ENCODE measurements at regions not wholly inside any gene's neighbourhood (a gene's known extent, or its start where the extent isn't known, plus 50 kb on each side); places are given as distances from the start of the nearest gene placed in this dataset.

DNA sequence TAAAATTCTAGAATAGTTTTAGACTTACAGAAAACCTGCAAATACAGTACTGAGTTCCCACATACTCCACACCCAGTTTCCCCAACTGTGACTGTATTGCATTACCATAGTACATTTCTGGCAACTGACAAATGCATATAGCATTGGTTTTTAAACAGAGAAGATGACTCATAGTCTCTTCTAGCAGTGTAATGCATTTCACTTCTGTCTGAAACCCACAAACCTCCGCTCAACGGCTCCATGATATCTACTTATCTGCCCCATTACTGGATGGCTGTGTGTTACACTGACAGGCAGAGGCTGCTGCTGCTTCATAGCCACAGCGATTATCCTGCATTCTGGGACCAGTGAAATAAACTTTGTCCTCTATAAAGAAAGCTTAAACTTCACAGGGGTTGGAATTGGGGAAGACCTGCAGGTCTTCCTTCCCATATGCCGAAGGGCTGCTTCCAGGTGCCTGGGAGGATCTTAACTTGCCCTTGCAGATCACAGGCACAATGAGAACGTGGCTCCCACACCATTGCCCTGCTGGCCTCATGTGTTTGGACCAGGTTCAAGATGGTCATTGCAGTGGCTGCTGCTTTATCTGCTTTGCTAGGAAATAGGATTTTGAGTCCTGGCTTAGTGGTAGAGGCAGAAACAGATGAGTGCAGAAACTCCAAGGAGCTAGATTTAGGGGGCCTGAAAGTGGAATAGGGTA lies 742.6 kb upstream of the HS6ST1 start:
- H3K27me3 ChIP-seq (ENCODE audit: control insufficient read depth, insufficient read depth, low read length): no peaks in the 10 kb centered on the region
- no peak overlapping the region for H3K4me3 ChIP-seq (ENCODE audit: low read depth, low read length)
- H3K9me3 ChIP-seq (ENCODE audit: control insufficient read depth, insufficient read depth, low read length): no peaks in the 10 kb centered on the region
- H3K36me3 ChIP-seq (ENCODE audit: control insufficient read depth, insufficient read depth, low read length): no peaks in the 10 kb centered on the region
- H3K4me1 ChIP-seq (ENCODE audit: control insufficient read depth, insufficient read depth, low read length): no peaks in the 10 kb centered on the region
- no peak overlapping the region for H3K9ac ChIP-seq (ENCODE audit: low read depth, low read length)

DNA sequence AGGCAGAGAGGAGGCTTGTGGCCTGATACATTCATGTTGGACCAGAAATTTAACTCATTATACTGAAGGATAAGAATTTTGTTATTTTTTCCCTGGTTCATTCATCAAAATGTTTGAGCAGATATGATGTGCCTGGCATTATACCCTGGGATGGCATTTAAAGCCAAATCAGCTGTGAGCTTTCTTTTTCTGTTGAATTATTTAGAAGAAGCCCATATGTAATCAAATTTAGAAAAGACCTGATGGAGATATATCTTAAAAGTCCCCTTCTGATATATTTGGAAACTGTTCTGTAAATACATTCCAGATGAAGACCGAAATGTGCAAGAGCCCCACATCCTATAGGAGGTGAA lies 743.1 kb upstream of the HS6ST1 start:
- Histone ChIP-seq H3K4me3 (ENCODE audit: low read depth, low read length) (no peak overlapping the region), H3K9ac (ENCODE audit: low read depth, low read length) (no peak overlapping the region), H3K9me3 (ENCODE audit: control insufficient read depth, insufficient read depth, low read length) (no peaks in the 10 kb centered on the region), H3K4me1 (ENCODE audit: control insufficient read depth, insufficient read depth, low read length) (no peaks in the 10 kb centered on the region), H3K27me3 (ENCODE audit: control insufficient read depth, insufficient read depth, low read length) (no peaks in the 10 kb centered on the region), H3K36me3 (ENCODE audit: control insufficient read depth, insufficient read depth, low read length) (no peaks in the 10 kb centered on the region)

DNA sequence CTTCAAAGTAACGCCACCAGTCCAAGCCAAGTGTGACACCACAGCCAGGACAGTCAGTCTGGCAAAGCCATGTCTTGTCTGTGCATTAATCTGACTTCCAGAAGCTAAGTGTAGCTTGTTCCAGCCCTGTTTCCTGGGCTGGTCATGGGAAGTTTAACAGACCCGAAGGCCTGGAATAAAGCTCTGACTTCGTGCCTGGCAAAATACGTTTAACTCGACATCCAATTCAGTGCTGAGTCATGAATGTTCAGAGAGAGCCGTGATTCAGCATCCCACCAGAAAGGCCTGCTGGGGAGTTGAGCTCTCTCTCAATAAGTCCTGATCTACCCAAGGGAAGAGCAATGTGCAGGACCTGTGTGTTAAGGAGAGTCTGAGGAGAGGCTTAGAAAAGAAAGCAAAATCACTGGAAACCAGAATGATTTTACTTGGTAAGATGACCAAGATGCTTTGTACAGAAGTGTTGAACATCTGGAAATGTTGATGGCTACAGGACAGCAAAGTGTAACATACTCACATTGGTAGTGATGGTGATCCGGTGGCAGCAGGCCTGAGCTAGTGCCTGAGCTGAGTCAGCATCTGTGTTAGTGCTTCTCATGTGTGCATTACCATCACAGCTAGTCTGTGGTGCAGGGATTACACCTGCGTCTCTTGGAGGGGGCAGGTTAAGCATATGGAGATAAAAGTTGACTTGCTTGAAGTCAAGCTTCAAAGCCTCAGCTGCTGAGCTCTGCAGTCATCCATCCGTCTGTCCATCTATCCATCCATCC lies 743.7 kb upstream of the HS6ST1 start:
- Histone ChIP-seq H3K9me3 (ENCODE audit: control insufficient read depth, insufficient read depth, low read length) (no peaks in the 10 kb centered on the region), H3K36me3 (ENCODE audit: control insufficient read depth, insufficient read depth, low read length) (no peaks in the 10 kb centered on the region), H3K4me1 (ENCODE audit: control insufficient read depth, insufficient read depth, low read length) (no peaks in the 10 kb centered on the region), H3K9ac (ENCODE audit: low read depth, low read length) (no peak overlapping the region), H3K27me3 (ENCODE audit: control insufficient read depth, insufficient read depth, low read length) (no peaks in the 10 kb centered on the region), H3K4me3 (ENCODE audit: low read depth, low read length) (no peak overlapping the region)

DNA sequence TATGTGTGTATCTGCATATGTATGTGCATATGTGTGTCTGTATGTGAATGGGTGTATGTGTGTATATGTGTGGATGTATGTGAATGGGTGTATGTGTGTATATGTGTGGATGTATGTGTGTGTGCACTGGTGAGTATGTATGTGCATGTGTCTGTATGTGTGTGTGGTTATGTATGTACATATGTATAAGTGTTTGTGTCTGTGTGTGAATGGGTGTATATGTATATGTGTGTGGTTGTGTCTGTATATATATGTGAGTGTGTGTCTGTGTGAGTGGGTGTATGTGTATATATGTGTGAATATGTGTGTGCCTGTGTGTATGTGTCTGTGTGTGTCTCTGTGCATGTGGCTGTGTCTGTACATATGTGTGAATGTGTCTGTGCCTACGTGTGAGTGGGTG lies 748.4 kb upstream of the HS6ST1 start:
- Histone ChIP-seq H3K4me3 (ENCODE audit: low read depth, low read length) (no peak overlapping the region), H3K4me1 (ENCODE audit: control insufficient read depth, insufficient read depth, low read length) (no peaks in the 10 kb centered on the region), H3K9ac (ENCODE audit: low read depth, low read length) (no peak overlapping the region), H3K36me3 (ENCODE audit: control insufficient read depth, insufficient read depth, low read length) (no peaks in the 10 kb centered on the region), H3K9me3 (ENCODE audit: control insufficient read depth, insufficient read depth, low read length) (no peaks in the 10 kb centered on the region), H3K27me3 (ENCODE audit: control insufficient read depth, insufficient read depth, low read length) (no peaks in the 10 kb centered on the region)

DNA sequence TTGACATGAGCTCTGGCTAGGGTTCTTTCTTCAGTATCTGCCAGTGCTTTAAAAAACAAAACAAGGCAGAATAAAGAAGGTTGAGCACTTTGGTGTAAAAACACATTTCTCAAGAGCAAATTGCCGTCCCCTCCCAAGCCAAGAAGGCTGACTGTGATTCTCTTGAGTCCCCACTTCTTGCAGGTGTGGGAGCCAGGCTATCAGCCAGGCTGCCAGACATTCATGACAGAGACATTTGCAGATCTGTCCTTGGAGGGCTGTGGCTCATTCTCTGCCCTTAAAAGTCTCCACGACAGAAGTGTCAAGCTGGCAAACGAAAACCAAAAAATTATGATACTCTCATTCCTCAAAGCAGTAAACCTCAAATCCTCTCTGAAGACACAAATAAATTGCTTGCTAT lies 749.3 kb upstream of the HS6ST1 start:
- Histone ChIP-seq H3K27me3 (ENCODE audit: control insufficient read depth, insufficient read depth, low read length) (no peaks in the 10 kb centered on the region), H3K4me3 (ENCODE audit: low read depth, low read length) (no peak overlapping the region), H3K9me3 (ENCODE audit: control insufficient read depth, insufficient read depth, low read length) (no peaks in the 10 kb centered on the region), H3K4me1 (ENCODE audit: control insufficient read depth, insufficient read depth, low read length) (no peaks in the 10 kb centered on the region), H3K9ac (ENCODE audit: low read depth, low read length) (no peak overlapping the region), H3K36me3 (ENCODE audit: control insufficient read depth, insufficient read depth, low read length) (no peaks in the 10 kb centered on the region)

DNA sequence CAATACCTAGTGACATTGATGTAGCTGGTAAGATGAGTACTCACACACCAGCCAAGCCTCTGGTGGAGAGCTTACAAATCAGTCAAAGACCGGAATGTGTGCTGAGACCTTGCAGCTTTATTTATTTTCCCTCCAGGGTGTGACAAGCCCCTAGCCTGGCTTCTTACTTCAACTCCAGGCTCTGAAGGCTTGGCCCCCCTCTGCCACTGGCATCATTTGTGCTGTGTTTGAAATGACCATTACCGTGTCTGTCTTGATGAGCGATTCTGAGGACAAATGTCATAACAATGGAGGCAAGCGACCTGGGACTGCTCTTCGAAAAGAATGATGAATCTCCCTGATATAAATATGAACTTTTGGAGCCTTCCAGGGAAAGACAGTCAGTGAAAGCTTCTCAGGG lies 749.9 kb upstream of the HS6ST1 start:
- H3K27me3 ChIP-seq (ENCODE audit: control insufficient read depth, insufficient read depth, low read length): no peaks in the 10 kb centered on the region

DNA sequence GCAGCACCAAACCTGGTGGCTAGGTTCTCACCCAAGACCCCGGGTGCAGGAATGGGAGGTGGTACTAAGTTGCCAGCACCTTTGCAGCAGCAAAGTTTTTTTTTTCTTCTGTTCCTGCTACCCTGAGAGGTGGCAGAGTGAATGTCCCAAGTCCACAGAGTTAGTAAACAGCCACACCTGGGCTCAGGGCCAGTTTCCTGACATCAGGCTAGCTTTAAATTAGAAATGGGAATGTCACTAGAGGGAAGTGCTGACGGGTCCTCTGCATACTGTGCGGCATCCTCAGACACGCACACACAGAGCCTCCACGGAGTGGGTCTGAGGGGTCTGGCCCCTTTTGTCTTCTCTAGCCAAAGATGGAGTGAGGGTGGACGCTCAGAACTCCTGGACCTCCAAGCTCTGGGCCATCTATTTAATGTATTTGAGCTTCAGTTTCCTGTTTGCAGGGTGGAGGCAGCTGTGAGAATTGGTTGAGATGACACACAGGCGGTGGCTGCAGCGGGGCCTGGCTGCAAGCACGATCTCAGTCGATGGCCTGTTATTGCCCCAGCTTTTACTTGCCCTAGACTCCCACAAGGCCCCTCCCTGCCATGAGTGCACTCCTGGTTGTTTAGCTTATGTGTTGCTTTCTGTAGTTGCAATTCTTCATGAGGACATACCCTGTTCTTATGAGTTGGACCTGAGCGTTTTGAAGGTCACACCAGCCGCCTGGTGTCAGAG lies 751.4 kb upstream of the HS6ST1 start:
- no peak overlapping the region for H3K4me3 ChIP-seq (ENCODE audit: low read depth, low read length)
- no peaks in the 10 kb centered on the region for H3K9me3 ChIP-seq (ENCODE audit: control insufficient read depth, insufficient read depth, low read length)
- H3K4me1 ChIP-seq (ENCODE audit: control insufficient read depth, insufficient read depth, low read length): no peaks in the 10 kb centered on the region
- no peaks in the 10 kb centered on the region for H3K27me3 ChIP-seq (ENCODE audit: control insufficient read depth, insufficient read depth, low read length)
- H3K9ac ChIP-seq (ENCODE audit: low read depth, low read length): no peak overlapping the region
- H3K36me3 ChIP-seq (ENCODE audit: control insufficient read depth, insufficient read depth, low read length): no peaks in the 10 kb centered on the region

More for the DNA sequence above, 749.9 kb upstream of the HS6ST1 start:
- no peaks in the 10 kb centered on the region for H3K36me3 ChIP-seq (ENCODE audit: control insufficient read depth, insufficient read depth, low read length)
- H3K9me3 ChIP-seq (ENCODE audit: control insufficient read depth, insufficient read depth, low read length): no peaks in the 10 kb centered on the region
- no peak overlapping the region for H3K4me3 ChIP-seq (ENCODE audit: low read depth, low read length)
- no peak overlapping the region for H3K9ac ChIP-seq (ENCODE audit: low read depth, low read length)
- H3K4me1 ChIP-seq (ENCODE audit: control insufficient read depth, insufficient read depth, low read length): no peaks in the 10 kb centered on the region

DNA sequence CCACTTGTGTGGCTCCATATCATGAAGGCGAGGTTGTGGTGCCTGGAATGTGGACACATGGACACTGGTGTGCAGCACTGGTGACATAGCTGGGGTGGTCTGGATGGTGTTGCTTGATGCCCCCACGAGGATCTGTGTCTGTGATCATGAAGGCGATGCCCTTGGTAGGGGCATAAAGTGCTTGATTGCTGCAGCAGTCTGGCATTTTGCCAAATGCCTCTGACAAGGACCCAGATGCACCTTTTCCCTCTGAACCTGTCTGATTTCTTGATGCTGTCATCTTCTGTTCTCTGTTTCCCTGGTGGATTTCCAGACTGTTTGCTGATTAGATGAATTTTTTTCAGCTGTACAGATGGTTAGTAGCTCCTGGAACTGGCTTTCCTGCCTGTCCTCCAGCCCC lies 752.0 kb upstream of the HS6ST1 start:
- H3K9ac ChIP-seq (ENCODE audit: low read depth, low read length): no peak overlapping the region
- H3K27me3 ChIP-seq (ENCODE audit: control insufficient read depth, insufficient read depth, low read length): no peaks in the 10 kb centered on the region
- no peaks in the 10 kb centered on the region for H3K36me3 ChIP-seq (ENCODE audit: control insufficient read depth, insufficient read depth, low read length)
- no peaks in the 10 kb centered on the region for H3K4me1 ChIP-seq (ENCODE audit: control insufficient read depth, insufficient read depth, low read length)
- no peaks in the 10 kb centered on the region for H3K9me3 ChIP-seq (ENCODE audit: control insufficient read depth, insufficient read depth, low read length)
- H3K4me3 ChIP-seq (ENCODE audit: low read depth, low read length): no peak overlapping the region

DNA sequence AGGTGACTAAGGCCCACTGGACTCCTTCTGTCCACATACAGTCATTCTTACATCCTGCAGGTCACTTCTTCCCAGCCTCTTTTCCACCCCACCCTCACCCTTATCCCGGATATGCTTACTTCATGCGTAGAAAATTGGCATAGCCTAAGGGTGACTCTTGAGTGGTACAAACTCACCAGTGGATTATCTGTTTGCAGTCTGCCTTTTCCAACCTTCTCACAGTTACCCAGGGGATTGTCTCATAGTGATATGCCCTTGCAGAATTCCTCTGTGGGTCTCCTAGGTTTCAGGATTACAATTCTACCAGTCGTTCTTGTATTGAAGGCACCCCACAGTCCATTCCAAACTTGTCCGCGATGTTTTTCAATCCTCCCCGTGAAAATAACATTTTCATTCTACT lies 752.9 kb upstream of the HS6ST1 start:
- Histone ChIP-seq H3K4me3 (ENCODE audit: low read depth, low read length) (no peak overlapping the region), H3K9me3 (ENCODE audit: control insufficient read depth, insufficient read depth, low read length) (no peaks in the 10 kb centered on the region), H3K36me3 (ENCODE audit: control insufficient read depth, insufficient read depth, low read length) (no peaks in the 10 kb centered on the region), H3K27me3 (ENCODE audit: control insufficient read depth, insufficient read depth, low read length) (no peaks in the 10 kb centered on the region), H3K4me1 (ENCODE audit: control insufficient read depth, insufficient read depth, low read length) (no peaks in the 10 kb centered on the region), H3K9ac (ENCODE audit: low read depth, low read length) (no peak overlapping the region)

DNA sequence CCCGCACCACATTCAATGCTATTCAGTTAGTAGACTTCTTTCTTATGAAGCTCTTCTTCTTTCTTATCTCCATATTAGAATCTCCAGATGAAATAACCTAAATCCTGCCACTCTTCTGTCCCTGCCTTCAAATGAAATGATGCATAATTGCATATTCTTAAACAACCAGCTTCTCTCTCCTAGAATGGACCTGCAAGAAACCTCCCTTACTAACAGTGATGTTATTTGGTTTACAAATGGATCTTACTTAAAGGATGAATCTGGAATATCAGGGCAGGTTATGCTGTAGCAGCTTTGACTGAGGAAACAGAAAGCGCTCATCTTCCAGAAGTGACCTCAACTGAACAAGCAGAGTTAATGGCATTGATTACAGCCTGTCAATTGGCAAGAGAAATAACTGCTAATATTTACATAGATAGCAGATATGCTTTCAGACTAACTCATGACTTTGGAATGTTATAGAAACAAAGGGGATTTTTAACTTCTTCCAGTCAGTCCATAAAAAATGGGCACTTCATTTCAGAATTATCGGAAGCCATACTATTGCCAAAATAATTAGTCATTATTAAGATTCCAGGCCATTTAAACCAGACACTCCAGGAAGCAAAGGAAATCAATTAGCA lies 755.7 kb upstream of the HS6ST1 start:
- Histone ChIP-seq H3K4me3 (ENCODE audit: low read depth, low read length) (no peak overlapping the region), H3K9ac (ENCODE audit: low read depth, low read length) (no peak overlapping the region), H3K36me3 (ENCODE audit: control insufficient read depth, insufficient read depth, low read length) (no peaks in the 10 kb centered on the region), H3K4me1 (ENCODE audit: control insufficient read depth, insufficient read depth, low read length) (no peaks in the 10 kb centered on the region), H3K9me3 (ENCODE audit: control insufficient read depth, insufficient read depth, low read length) (no peaks in the 10 kb centered on the region), H3K27me3 (ENCODE audit: control insufficient read depth, insufficient read depth, low read length) (no peaks in the 10 kb centered on the region)

DNA sequence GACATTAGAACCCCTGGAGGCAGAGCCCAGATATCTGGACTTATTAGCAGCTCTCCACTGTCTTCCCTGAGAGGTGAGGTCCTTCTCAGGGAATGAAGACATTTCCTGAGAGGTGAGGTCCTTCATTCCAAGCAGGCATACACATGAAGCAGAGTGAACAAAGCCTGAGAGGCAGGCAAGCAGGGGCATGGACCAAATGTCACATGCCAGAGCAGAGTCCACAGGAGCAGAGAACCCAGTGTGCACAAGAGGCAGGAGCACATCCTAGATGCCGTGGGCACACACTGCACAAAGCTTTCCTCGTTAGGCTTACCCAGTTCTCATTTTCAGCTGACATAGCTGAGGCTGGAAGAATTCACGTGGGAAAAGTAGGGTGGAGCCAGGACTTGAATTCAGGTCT lies 759.9 kb upstream of the HS6ST1 start:
- H3K36me3 ChIP-seq (ENCODE audit: control insufficient read depth, insufficient read depth, low read length): no peaks in the 10 kb centered on the region
- no peak overlapping the region for H3K9ac ChIP-seq (ENCODE audit: low read depth, low read length)
- H3K27me3 ChIP-seq (ENCODE audit: control insufficient read depth, insufficient read depth, low read length): no peaks in the 10 kb centered on the region
- H3K4me1 ChIP-seq (ENCODE audit: control insufficient read depth, insufficient read depth, low read length): no peaks in the 10 kb centered on the region
- H3K9me3 ChIP-seq (ENCODE audit: control insufficient read depth, insufficient read depth, low read length): no peaks in the 10 kb centered on the region
- no peak overlapping the region for H3K4me3 ChIP-seq (ENCODE audit: low read depth, low read length)
